HG03175 (cell line): ENCODE measurements at regions not wholly inside any gene's neighbourhood (a gene's known extent, or its start where the extent isn't known, plus 50 kb on each side); places are given as distances from the start of the nearest gene placed in this dataset.
"Not testable (repeated sequence)": the region's sequence is repeated elsewhere in the genome, so short reads cannot be mapped to it uniquely, and the experiment has no call there.

Source experiments
- ATAC-seq: cut with Tn5 transposase; IDR thresholded peaks from one replicate; pipeline ENCODE4 v1.9.1; 2021; ENCODE audit warnings: mild to moderate bottlenecking, moderate library complexity; ENCODE audit not compliant: unreplicated experiment

DNA sequence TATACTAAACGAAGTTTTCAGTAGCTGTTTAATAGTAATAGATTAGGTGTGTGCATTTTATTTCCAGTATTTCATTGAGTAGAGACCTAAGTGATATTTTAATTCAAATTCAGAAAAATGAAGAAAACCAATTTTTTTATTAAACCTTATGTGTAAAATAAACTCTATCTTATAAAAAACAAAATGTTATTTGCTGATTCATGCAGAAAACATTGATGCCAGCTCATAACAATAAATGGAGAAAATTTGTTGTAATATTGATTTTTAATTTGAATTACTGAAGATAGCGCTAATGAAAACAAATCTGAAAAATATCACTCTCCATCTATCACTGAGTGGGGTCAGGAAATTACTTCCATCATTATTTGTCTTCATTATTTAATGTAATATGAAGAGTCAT lies 1177.8 kb upstream of the SEMA6A start:
- ATAC-seq = no peak

DNA sequence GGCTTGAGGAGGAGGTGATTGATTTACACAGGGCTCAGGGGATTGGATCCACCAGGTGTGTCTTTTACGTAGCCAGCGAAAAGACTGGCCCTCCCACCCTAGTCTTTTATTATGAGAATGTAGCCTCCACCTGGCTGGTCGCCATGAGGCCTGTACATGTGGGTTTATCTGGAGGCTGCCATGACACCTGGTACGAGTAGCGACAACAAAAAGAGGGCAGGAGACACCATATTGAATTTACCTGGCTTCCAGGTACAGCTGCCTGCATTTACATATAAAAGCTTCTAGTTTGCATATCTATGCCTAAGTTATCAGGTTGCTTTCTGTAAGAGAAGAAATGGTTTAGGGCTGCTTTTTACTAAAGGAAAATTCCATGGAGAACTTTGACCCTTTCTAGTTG lies 1173.7 kb upstream of the SEMA6A start:
- no peak for ATAC-seq

DNA sequence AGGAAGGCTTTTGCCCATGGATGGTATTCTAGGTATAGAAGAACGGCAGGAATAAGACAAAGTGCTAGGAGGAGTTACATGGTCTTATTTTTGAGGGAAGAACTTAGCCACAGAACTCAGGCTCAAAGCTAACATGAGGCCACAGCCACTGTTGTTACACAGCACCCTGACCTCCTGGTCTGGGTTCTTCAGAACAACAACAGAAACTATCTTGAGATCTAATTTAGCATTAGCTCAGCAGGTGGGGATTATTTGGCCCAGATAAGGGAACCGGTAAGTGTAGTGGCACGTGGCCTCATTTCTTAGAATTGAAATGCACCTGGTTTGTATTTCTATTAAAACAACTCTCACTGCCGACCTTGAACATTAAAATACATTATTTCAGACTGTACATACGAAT lies 1168.7 kb upstream of the SEMA6A start:
- no peak for ATAC-seq

DNA sequence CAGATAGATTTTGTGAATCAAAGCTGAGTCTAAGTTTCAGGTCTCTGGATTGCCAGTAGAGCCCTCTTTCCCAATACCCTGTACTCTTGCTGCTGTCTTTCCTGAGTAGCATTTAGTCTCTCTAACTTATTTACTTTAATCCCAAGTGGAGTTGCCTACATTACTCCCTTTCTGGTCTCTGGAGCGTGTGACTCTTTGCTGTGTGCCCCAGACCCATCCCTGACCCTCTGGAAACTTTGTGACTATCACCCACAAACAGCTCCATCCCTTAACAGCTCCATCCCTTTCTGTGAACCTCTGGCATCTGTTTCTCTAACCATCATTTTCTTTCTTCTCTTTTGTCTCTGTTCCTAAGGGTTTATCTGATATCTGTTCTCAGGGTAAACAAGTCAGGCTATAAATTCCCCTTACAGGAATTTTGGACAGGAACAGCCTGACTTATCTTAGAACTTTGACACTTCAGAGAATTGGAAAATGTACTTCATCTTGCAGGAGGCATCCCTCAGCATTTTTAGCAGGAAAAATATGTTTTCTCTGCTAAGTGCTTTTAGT lies 1167.1 kb upstream of the SEMA6A start:
- no peak for ATAC-seq

DNA sequence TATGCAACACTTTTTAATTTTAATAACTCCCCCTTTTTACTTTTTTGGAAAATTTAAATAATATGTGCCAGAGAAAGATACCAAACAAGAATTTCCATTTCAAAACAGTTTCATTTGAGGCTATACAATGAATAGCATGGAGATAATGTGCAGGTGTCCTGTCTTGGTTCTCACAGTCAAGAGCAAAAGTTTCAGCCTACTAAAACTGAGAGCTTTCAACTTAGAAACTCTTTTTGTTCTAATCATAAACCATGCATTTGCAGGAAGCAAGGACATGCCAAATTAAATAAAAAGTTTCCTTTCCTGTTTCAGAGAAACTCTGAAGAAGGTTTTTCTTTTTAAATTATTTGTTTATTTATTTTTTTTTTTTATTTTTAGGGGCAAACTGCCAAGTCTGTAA lies 1165.6 kb upstream of the SEMA6A start:
- ATAC-seq = no peak

DNA sequence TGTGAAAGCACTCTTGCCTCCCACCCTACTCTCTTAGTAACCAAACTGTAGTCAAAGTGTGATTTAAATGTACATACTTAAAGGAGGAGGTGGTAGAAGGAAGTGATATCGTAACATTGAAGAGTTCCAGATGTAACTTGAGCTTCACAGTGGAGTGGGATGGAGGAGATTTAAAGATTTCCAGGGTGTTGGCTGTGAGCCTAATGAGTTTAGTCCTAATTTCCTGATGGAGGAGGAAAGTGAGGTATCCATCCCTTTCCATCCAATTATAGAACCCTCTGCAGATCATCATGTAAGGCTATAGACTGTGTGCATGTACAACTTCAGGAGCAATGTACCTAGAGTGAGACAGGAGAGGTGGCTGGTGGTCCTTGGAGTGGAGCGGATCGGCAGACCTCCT lies 1163.9 kb upstream of the SEMA6A start:
- ATAC-seq = no peak

DNA sequence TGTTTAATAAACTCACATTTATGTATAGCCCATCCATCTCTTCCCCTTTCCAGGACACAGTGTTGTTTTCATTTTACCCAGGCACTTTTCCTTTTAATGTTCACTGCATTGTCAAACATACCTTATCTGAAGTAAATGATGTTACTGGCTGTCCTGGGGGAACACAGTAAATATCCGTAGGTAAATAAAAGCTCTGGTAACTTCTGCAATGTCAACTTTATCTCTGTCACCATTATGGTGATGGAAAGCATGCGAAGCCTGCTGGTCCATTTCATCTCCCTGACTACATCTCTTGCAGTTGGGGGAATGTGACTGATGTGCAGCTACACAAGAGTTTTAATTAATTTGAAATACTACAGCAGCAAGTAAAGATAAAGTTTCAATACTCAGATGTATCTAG lies 1162.1 kb upstream of the SEMA6A start:
- no peak for ATAC-seq

DNA sequence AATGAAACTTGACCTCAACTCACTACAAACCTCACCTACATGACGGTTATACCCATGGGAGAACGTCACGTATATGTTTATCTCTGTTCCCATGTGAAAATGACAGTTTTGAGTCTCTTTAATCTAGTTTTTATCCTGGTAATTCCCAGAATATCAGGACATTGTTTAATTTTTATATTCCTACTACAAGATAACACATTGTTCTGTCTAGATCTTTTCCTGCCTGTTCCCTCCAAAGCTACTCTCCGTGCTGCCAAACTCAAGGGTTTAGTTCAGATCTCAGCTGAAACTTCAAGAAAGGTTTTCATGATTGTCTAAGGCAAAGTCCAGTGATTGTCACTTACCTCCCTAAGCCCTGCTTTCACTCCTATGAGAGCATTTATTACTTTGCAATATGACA lies 1159.4 kb upstream of the SEMA6A start:
- ATAC-seq = no peak

DNA sequence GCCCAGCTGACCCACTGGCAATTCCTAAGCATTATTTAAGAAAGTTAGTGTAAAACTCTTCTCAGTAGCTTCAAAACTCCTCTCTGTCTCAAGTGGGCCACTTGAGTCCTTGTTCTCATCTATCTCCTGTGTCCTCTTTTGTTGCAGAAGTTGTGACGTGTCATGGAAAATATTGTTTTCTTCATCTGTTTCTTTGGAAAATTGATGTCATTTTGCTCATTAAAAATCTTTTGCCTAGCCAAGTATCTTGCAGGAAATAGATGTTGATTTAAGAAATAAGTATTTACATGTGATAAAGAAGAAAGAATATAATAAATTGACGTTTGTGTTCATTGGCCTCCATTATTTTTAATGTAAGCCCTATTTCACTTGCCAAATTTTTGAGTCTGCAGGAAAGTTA lies 1158.4 kb upstream of the SEMA6A start:
- ATAC-seq = no peak

DNA sequence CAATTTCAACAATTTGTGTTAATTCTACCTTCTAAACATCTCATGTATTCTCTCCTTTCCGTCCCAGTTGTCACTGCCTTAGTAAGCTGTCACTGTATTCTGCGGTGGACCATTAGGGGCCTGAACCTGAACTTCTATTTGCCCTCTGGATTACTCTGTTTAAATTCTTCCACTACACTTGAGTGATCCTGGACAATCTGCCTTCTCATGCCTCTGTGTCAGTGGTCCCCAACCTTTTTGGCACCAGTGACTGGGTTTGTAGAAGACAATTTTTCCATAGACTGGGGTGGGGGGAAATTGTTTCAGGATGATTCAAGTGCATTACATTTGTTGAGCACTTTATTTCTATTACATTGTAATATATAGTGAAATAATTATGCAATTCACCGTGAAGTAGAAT lies 1157.6 kb upstream of the SEMA6A start:
- ATAC-seq = no peak

DNA sequence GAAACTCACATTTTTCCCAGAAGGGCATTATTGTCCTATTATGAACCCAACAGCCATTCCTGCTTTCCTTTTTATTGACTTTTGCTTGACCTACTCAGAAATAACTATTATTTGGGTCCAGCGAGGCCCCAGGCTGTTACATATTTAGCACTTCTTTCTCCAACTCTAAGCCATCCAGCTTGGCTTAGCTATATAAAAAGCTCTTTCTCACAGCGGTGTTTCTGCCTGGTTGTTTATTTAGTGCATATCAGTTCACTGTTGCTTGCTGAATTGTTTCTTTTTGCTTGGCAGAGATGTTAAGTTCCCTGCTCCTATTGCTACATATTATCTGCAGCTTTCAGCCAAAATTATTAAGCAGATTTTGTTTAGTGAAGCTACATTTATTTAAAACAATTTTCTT lies 1156.8 kb upstream of the SEMA6A start:
- ATAC-seq = no peak

DNA sequence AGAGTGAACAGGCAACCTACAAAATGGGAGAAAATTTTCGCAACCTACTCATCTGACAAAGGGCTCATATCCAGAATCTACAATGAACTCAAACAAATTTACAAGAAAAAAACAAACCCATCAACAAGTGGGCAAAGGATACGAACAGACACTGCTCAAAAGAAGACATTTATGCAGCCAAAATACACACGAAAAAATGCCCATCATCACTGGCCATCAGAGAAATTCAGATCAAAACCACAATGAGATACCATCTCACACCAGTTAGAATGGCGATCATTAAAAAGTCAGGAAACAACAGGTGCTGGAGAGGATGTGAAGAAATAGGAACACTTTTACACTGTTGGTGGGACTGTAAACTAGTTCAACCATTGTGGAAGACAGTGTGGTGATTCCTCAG lies 1146.2 kb upstream of the SEMA6A start:
- not testable (repeated sequence) for ATAC-seq

DNA sequence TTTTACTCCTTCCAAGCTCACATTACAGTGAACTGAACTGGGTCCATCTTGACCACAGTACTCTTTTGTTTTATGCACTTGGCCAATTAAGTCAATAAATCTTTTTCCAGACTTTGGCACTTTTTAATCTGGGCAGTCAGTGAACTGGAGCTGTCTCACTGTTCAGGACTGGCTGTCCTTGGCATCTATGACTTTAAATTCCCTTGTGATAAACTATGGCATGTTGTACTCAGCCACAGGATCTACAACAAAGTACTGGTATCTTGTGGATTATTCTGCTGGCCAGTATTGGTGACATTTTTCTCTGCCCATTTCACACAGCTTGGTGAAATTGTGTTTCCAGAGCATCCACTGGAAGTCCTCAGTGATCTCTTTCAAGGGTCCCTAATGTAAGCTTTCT lies 1144.8 kb upstream of the SEMA6A start:
- no peak for ATAC-seq

DNA sequence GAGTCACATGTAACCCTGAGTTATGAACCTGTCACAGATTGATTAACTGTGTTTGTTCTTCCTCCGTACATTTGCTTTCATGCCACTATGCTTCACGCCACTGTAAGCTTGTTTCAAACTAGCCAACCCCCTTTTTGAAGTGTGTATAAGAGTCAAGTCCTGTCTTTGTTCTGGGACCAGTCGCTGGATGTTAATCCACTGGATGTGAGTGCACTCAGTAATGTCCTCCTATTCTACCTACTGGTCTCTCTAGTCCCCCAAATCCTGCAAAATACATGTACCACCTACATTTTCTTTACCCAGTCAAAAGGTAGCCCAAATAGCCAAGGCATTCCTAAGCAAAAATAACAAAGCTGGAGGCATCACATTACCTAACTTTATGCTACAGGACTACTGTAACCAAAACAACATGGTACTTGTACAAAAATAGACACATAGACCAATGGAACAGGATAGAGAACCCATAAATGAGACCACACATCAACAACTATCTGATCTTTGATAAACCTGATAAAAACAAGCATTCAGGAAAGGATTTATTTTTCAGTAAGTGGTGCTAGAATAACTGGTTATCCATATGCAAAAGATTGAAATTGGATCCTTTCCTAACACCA lies 1139.1 kb upstream of the SEMA6A start:
- ATAC-seq = no peak

DNA sequence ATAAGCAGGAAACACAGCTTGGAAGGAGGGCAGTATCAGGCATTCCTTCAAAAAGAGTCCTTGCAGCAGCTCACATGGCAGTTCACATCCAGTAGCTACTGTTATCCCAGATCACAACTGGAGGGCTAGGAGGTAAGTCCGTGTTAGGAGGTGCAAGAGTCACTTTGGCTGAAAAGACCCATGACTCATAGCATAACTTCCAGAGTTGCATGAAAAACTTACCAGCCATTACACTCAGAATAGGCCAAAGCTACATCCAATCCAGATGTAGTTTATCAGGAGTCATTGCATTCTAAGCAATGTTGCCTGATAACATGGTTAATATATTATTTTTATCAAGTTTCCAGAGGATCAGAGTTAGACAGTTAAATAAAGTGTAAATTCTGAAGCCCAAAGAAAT lies 1126.4 kb upstream of the SEMA6A start:
- ATAC-seq = no peak

DNA sequence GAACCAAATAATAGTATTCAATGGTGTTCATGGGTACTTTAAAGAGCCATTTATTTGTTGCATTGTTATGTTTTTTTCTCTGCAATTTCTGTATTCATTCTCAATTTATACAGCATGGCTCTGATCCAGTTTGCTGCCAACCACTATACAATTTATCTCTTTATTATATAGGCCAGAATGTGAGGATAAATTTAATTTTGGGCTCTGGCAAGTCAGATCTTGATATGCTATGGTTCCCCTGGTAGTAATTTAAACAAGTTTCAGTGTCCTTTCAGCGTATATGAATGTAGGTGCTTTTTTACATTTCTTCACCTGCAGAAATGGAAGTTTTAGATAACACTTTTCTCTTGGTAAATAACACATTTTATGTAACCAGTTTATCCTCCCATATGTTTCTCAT lies 1118.0 kb upstream of the SEMA6A start:
- ATAC-seq = no peak

DNA sequence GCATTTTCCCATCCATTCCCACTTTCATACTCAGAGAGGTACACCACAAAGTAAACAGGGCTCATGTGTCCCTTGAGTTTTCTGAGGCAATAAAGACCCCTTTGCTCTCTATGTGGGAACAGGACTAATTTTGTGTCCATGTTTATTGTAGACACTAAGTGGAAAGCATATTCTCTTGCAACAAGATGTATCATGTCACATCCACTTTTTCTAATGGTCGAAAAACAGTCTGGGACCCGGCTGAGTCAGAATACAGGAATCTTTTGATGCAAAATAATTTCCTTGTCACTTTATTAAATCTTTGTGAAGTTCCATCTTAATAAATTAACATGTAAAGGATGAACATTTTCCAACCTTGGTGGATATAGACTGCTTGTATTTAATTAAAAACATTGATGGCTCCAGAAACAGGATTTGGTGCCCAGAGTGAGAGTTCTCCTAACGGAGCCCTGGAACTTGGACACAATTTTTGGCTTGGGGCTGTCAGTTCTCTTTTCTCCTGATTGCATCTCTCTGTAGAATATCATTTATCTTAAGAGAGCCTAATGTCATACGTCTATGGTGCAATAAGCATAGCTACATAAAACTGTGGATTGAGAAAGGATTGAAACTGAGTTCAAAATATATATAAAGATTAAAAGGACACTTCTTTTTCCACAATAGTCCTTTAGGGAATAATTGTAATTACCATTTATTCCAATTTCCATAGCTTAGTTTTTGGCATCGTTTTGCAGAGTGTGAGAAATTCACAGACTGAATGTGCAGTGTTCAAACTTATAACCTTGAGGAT lies 1116.7 kb upstream of the SEMA6A start:
- ATAC-seq = no peak

DNA sequence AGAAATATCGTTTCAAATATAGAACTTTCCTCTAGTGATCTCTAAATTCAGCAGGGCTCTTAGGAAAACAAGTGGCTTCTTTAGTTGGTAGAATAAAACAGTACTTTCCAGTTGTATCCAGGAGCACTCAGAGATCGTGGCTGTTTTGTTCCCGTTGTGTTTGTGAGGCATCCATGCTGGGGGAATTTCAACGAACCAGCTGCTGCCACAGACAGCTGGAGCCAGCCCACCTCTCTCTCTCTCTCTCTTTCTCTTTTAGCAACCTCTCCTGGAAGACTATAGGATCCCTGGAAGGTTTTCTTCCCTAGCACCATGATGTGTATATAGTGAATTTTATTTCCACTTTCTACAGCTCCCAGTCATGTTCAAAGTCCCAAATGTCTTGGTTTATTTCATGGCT lies 1116.0 kb upstream of the SEMA6A start:
- no peak for ATAC-seq

DNA sequence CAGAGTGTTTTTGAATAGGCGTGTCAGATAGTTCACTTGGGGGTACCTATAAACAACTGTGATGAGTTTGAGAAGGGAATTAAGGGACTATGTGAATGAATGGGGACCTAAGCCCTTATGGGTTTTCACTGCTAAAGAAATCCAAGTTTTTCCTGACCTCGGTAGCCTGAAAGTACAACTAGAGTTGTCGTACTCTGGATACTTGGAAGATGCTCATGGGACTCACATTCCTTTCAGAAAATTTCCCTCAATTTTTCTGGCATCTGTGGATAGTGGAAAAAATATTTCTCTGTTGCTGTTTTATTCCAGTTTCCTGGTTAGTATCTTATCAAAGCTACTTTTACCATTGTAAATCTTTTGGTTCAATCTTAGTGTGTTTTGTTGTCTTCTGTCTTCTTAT lies 1112.3 kb upstream of the SEMA6A start:
- ATAC-seq = no peak

DNA sequence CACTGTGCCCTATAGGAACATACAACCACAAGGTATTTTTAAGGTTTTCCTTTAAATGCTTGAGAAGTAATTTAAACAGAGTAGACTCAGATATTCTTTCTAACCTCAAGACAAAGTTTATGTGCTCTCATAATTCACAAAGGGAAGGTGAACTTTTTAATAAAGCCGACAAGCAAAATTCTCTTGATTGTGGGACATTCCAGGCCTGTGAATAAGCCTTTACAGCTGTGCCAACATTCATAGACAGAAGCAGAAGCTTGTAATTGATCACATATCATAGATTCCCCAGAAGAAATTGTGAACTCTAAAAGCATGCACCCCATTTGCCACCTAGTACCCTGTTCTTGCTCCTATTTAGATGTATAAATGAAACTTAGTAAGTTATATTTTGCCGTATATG lies 1107.8 kb upstream of the SEMA6A start:
- no peak for ATAC-seq

DNA sequence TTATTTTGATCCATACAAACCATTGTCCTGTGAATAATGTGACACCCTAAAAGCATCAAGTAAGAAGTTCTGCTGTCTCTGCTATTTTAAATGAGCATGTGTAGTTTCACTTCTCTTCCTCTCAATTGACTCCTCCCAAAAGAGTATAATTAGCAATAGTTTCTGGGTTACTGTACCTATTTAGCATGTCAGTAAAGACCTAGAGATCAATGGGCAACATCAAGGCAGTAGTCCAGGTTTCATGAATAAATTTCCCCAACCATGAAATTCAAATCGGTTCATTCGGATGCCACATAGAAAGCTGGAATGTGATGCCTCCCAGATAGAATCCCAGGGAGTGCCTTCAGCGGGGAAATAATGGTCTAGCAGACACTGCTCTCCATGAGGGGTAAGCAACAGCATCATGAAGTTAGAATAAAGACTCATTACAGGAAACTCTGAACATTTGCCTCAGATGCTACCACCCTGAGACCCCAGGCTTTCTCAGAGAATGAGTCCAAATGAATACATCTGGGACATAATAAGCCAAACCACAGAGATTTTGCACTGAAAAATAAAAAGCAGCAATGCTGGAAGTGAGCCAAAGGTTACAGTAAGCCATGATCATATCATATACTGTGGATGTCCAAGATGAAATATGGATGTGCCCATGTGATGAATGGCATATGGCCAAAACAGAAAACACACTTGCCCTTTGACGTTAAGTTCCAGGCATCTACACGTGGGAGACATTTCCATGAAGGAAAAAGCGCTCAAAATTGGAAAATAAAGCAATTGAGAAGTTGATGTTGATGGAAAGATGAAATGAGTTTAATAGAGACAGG lies 1107.0 kb upstream of the SEMA6A start:
- peak; percentile 66 for ATAC-seq

DNA sequence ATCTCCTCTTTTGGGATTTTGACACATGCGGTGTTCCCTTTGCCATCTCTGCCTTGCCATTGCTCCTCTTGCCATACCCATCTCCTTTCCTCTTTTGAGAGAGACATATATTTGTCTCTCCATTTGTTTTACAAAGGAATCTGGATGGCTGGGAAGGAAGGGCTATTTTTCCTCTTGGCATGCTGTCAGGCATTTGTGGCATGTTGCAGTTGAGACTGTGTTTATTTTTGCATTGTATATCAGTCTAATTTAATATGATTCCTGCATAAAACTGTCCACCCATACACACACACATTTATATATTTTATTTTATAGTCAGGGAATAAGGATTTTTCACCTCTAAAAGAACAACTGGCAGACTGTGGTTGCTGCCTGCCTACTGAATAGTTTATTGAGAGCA lies 1105.8 kb upstream of the SEMA6A start:
- no peak for ATAC-seq
